Uterus (tissue), 2 donors: ENCODE measurements at regions not wholly inside any gene's neighbourhood (a gene's known extent, or its start where the extent isn't known, plus 50 kb on each side); places are given as distances from the start of the nearest gene placed in this dataset.

Source experiments
- CTCF ChIP-seq, 4 experiments: fragments of 200-600 bp in 2 of 4; fragments of 450-650 bp in 2 of 4; sonication (generic) in 2 of 4; IDR thresholded peaks; one replicate each; pipeline ENCODE4 v1.5.1; 2016 to 2019; ENCODE audit warnings: antibody characterized with exemption in 4 of 4, mild to moderate bottlenecking in 2 of 4, moderate library complexity in 1 of 4
- POLR2A ChIP-seq, 2 donors: fragments of 450-650 bp; IDR thresholded peaks; one replicate each; pipeline ENCODE4 v1.6.1; 2016; ENCODE audit warnings: antibody characterized with exemption in 2 of 2, mild to moderate bottlenecking in 1 of 2, moderate library complexity in 1 of 2

- TF ChIP-seq POLR2A (IDR thresholded peaks at IDR 0.05) (no peak), CTCF (IDR thresholded peaks at IDR 0.05) (no peak)
These were observed 1822.4 kb upstream of the SEL1L start for GRCh38 chr14:83356080-83356479.
